Panc1 (cell line): ENCODE measurements at regions not wholly inside any gene's neighbourhood (a gene's known extent, or its start where the extent isn't known, plus 50 kb on each side); places are given as distances from the start of the nearest gene placed in this dataset.

ENCODE experiments used
- ATAC-seq: fragments of 200-7000 bp; cut with Tn5 transposase; 2 replicates; pipeline ENCODE4 v1.9.1; 2020; ENCODE audit warnings: mild to moderate bottlenecking, moderate library complexity
- BruUV-seq: library from RNA; stranded (reverse); fragments of 400-500 nt; replicated peaks from 2 replicates; lab custom pipeline; 2021; lab: Mats Ljungman, UMichigan
- CTCF ChIA-PET: fragments of 300-600 bp; sonication (Branson Sonifier 250); formaldehyde crosslinking; loops from one replicate; lab custom pipeline; 2022; ENCODE audit warnings: antibody characterized with exemption; lab: Charles Lee
- POLR2A ChIA-PET: fragments of 300-600 bp; sonication (Branson Sonifier 250); formaldehyde crosslinking; loops from one replicate; lab custom pipeline; 2022; ENCODE audit warnings: antibody characterized with exemption; lab: Charles Lee
- DNase-seq: peaks from one replicate; pipeline ENCODE4 v3.0.0-alpha.2; 2010; ENCODE audit warnings: low read depth, low spot score
- H3K27ac ChIP-seq: 2 replicates; pipeline ENCODE4 v1.5.1; 2011; ENCODE audit warnings: mild to moderate bottlenecking, low read length, inconsistent platforms
- H3K27me3 ChIP-seq: fragments of 200-500 bp; sonication (Bioruptor generic); 2 replicates; pipeline ENCODE4 v1.6.0; 2014; ENCODE audit warnings: low read length, inconsistent platforms; ENCODE audit not compliant: control insufficient read depth, insufficient read depth
- H3K36me3 ChIP-seq: fragments of 200-500 bp; sonication (Bioruptor generic); 2 replicates; pipeline ENCODE4 v1.5.1; 2014; ENCODE audit warnings: inconsistent platforms, mild to moderate bottlenecking, low read length, moderate library complexity; ENCODE audit not compliant: control insufficient read depth, insufficient read depth
- H3K4me1 ChIP-seq: 2 replicates; pipeline ENCODE4 v1.5.1; 2011; ENCODE audit warnings: inconsistent platforms, mild to moderate bottlenecking, low read length, moderate library complexity; ENCODE audit not compliant: control insufficient read depth, insufficient read depth
- H3K4me3 ChIP-seq, 2 experiments: 2 replicates each; pipeline ENCODE4 v1.5.1; 2011 to 2012; ENCODE audit warnings: low read depth in 2 of 2, low read length in 2 of 2, mild to moderate bottlenecking in 2 of 2, inconsistent platforms in 1 of 2, moderate library complexity in 1 of 2
- H3K9me3 ChIP-seq: fragments of 200-500 bp; sonication (Bioruptor generic); 2 replicates; pipeline ENCODE4 v1.5.1; 2014; ENCODE audit warnings: low read depth, mild to moderate bottlenecking, inconsistent platforms, low read length, moderate library complexity; ENCODE audit not compliant: control insufficient read depth, insufficient read depth
- CTCF ChIP-seq: fragments of 450-650 bp; IDR thresholded peaks from 2 replicates; pipeline ENCODE4 v1.5.1; 2017; ENCODE audit warnings: mild to moderate bottlenecking
- POLR2AphosphoS5 ChIP-seq: IDR thresholded peaks from 2 replicates; pipeline ENCODE4 v1.6.1; 2012; ENCODE audit warnings: mild to moderate bottlenecking, low read depth, low read length, moderate library complexity
- SIN3A ChIP-seq: IDR thresholded peaks from 2 replicates; pipeline ENCODE4 v1.6.1; 2012; ENCODE audit warnings: low read depth, mild to moderate bottlenecking, low read length, moderate library complexity, borderline replicate concordance; ENCODE audit not compliant: insufficient read depth
- TCF7L2 ChIP-seq: IDR thresholded peaks from 2 replicates; pipeline ENCODE4 v1.6.1; 2011; ENCODE audit warnings: mild to moderate bottlenecking, low read depth, low read length, inconsistent platforms
- in situ Hi-C: cut with HindIII; loops from 2 replicates; pipeline ENCODE4 v1.10.0; 2016; ENCODE audit warnings: low sequenced_read_pairs, low pct_unique_long_range_greater_than_20kb
- intact Hi-C: fragments of 100-400 bp; cut with micrococcal nuclease; formaldehyde crosslinking; loops from one replicate; pipeline ENCODE4 v1.10.0; 2022; ENCODE audit not compliant: unreplicated experiment
- TF ChIP-seq, protein P1 (sequence below), 2 experiments: IDR thresholded peaks; 2 replicates each; pipeline ENCODE4 v1.6.1; 2011 to 2012; ENCODE audit warnings: low read depth in 2 of 2, control low read depth in 1 of 2, low read length in 1 of 2, mild to moderate bottlenecking in 1 of 2, moderate library complexity in 1 of 2; ENCODE audit not compliant: insufficient read depth in 1 of 2

- H3K27me3 ChIP-seq: no peaks in the 10 kb centered on the region
- in situ Hi-C loops (no loop called here), intact Hi-C loops (no loop called here)
- CTCF ChIA-PET: no interaction called here
- H3K27ac ChIP-seq: no peak overlapping the region
- H3K36me3 ChIP-seq: no peaks in the 10 kb centered on the region
- DNase-seq: no peak
- POLR2A ChIA-PET: no interaction called here
- H3K4me3 ChIP-seq: no peak overlapping the region
- ATAC-seq: no peak
- no peaks in the 10 kb centered on the region for H3K9me3 ChIP-seq
- no peaks in the 10 kb centered on the region for H3K4me1 ChIP-seq
- no TSS peak for BruUV-seq
- TF ChIP-seq TCF7L2 (no peak), SIN3A (no peak), POLR2AphosphoS5 (no peak), CTCF (no peak)
- TF ChIP-seq, protein P1, sequence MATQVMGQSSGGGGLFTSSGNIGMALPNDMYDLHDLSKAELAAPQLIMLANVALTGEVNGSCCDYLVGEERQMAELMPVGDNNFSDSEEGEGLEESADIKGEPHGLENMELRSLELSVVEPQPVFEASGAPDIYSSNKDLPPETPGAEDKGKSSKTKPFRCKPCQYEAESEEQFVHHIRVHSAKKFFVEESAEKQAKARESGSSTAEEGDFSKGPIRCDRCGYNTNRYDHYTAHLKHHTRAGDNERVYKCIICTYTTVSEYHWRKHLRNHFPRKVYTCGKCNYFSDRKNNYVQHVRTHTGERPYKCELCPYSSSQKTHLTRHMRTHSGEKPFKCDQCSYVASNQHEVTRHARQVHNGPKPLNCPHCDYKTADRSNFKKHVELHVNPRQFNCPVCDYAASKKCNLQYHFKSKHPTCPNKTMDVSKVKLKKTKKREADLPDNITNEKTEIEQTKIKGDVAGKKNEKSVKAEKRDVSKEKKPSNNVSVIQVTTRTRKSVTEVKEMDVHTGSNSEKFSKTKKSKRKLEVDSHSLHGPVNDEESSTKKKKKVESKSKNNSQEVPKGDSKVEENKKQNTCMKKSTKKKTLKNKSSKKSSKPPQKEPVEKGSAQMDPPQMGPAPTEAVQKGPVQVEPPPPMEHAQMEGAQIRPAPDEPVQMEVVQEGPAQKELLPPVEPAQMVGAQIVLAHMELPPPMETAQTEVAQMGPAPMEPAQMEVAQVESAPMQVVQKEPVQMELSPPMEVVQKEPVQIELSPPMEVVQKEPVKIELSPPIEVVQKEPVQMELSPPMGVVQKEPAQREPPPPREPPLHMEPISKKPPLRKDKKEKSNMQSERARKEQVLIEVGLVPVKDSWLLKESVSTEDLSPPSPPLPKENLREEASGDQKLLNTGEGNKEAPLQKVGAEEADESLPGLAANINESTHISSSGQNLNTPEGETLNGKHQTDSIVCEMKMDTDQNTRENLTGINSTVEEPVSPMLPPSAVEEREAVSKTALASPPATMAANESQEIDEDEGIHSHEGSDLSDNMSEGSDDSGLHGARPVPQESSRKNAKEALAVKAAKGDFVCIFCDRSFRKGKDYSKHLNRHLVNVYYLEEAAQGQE (IDR thresholded peaks at IDR 0.05; ENCODE audit: insufficient read depth in 1 of 2, low read depth in 2 of 2, low read length in 1 of 2): no peak
Observed at GRCh38 chrX:67290489-67291220, 253.2 kb upstream of the AR start.

DNA sequence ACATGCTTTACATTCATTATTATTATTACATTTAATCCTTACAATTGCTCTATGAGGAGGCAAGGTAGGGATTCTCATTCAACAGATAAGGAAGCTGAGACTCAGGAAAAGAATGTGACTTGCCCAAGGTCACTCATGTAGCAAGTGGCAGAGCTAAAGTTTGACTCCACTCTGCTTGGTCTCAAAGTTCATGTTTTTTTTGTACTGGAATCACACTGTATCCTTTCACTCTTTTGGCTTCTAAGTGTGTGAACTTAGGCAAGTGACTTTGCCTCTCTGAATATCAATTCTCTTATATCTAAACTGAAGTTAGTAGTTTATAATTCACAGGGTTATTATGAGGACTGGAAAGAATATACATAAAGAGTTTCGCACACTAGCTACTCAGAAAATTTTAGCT lies 247.9 kb upstream of the AR start:
- ATAC-seq: no peak
- BruUV-seq: no TSS peak

More for the DNA sequence above, 247.9 kb upstream of the AR start:
- CTCF ChIA-PET: no interaction called here
- Histone ChIP-seq H3K4me1 (no peaks in the 10 kb centered on the region), H3K4me3 (no peak overlapping the region), H3K27me3 (no peaks in the 10 kb centered on the region), H3K36me3 (no peaks in the 10 kb centered on the region), H3K9me3 (no peaks in the 10 kb centered on the region), H3K27ac (no peak overlapping the region)
- intact Hi-C loops: no loop called here
- in situ Hi-C loops: no loop called here
- TF ChIP-seq TCF7L2: no peak
- no peak for TF ChIP-seq CTCF
- TF ChIP-seq, protein P1 (IDR thresholded peaks at IDR 0.05; ENCODE audit: insufficient read depth in 1 of 2, low read depth in 2 of 2, low read length in 1 of 2): no peak
- no peak for TF ChIP-seq POLR2AphosphoS5
- TF ChIP-seq SIN3A: no peak
- no peak for DNase-seq
- POLR2A ChIA-PET: no interaction called here
